ENCODE measurements at regions not wholly inside any gene's neighbourhood (a gene's known extent, or its start where the extent isn't known, plus 50 kb on each side); places are given as distances from the start of the nearest gene placed in this dataset.

- no peak overlapping the region for H3K27ac ChIP-seq (ENCODE audit: insufficient read depth, low read length)
- no CpG with 5 or more reads among the region's 8 CpGs for WGBS, 2 experiments (ENCODE audit: extremely low coverage in 2 of 2, insufficient read length in 1 of 2)
- no peaks in the 10 kb centered on the region for H3K9me1 ChIP-seq (ENCODE audit: insufficient read depth, low read length)
- H2AK5ac ChIP-seq (ENCODE audit: low read depth, low read length): no peak overlapping the region
- H2BK20ac ChIP-seq (ENCODE audit: low read depth, low read length): no peak overlapping the region
- H3K27me3 ChIP-seq (ENCODE audit: control insufficient read depth, insufficient read depth, low read length): no peaks in the 10 kb centered on the region
- no peak overlapping the region for H3K23ac ChIP-seq (ENCODE audit: low read depth, low read length)
- no peak overlapping the region for H4K91ac ChIP-seq (ENCODE audit: insufficient read depth, low read depth, low read length)
- H3K18ac ChIP-seq (ENCODE audit: low read depth, low read length): no peak overlapping the region
- no peak overlapping the region for H3K56ac ChIP-seq (ENCODE audit: extremely low read depth, insufficient read depth, low read length)
- no peak overlapping the region for H3K9ac ChIP-seq (ENCODE audit: low read depth, low read length)
- H2BK15ac ChIP-seq (ENCODE audit: low read depth, low read length): no peak overlapping the region
- H3K9me3 ChIP-seq (ENCODE audit: control insufficient read depth, insufficient read depth, low read length): peaks cover 20% of the 10 kb centered on the region
- no peaks in the 10 kb centered on the region for H3K4me1 ChIP-seq (ENCODE audit: control insufficient read depth, insufficient read depth, low read length)
- in situ Hi-C loops (cut with MboI; ENCODE audit: low sequenced_read_pairs) (no loop called here), dilution Hi-C loops (cut with HindIII; ENCODE audit: low sequenced_read_pairs, unreplicated experiment) (no loop called here), intact Hi-C loops (cut with micrococcal nuclease) (no loop called here)
- BruUV-seq (replicated peaks): no TSS peak
- H3K79me1 ChIP-seq (ENCODE audit: low read depth in 1 of 2, low read length in 2 of 2): no peaks in the 10 kb centered on the region
- DNase-seq (no peak), ATAC-seq (ENCODE audit: low read depth) (no peak)
- H2BK5ac ChIP-seq (ENCODE audit: low read depth, low read length, poor library complexity, severe bottlenecking): no peak overlapping the region
- CTCF ChIA-PET: no interaction called here
- no peak overlapping the region for H3K4ac ChIP-seq (ENCODE audit: low read depth, low read length)
- no peak overlapping the region for H3K4me3 ChIP-seq (ENCODE audit: insufficient read depth, low read depth, low read length)
- H2AFZ ChIP-seq (replicated peaks; ENCODE audit: low read length, poor library complexity): no peak overlapping the region
- no peak overlapping the region for H4K8ac ChIP-seq (ENCODE audit: low read depth in 2 of 2, low read length in 2 of 2)
- H2AK9ac ChIP-seq (replicated peaks; ENCODE audit: low read depth, low read length, poor library complexity): no peak overlapping the region
- no peak overlapping the region for H3K4me2 ChIP-seq (ENCODE audit: low read depth, low read length)
- no peak overlapping the region for H2BK120ac ChIP-seq (ENCODE audit: low read depth, low read length)
- H3K36me3 ChIP-seq (ENCODE audit: control insufficient read depth, insufficient read depth, low read length): no peaks in the 10 kb centered on the region
- H3K14ac ChIP-seq (replicated peaks; ENCODE audit: low read depth, low read length): no peak overlapping the region
- H4K20me1 ChIP-seq (ENCODE audit: insufficient read depth, low read length): no peaks in the 10 kb centered on the region
- H4K5ac ChIP-seq (ENCODE audit: low read depth, low read length): no peak overlapping the region
- TF ChIP-seq MXI1 (IDR thresholded peaks at IDR 0.05; ENCODE audit: borderline replicate concordance, low read depth, low read length) (no peak), BHLHE40 (IDR thresholded peaks at IDR 0.05; ENCODE audit: low read depth, low read length) (no peak), RFX5 (IDR thresholded peaks at IDR 0.05; ENCODE audit: low read depth, low read length) (no peak), MAFK (IDR thresholded peaks at IDR 0.05; ENCODE audit: low read depth, low read length) (no peak), CHD1 (IDR thresholded peaks at IDR 0.05; ENCODE audit: low read depth, low read length) (no peak), ELK1 (IDR thresholded peaks at IDR 0.05; ENCODE audit: borderline replicate concordance, low read depth, low read length) (no peak), RCOR1 (IDR thresholded peaks at IDR 0.05; ENCODE audit: insufficient replicate concordance, low read length) (no peak)
- POLR2A ChIA-PET (ENCODE audit: unreplicated experiment): no interaction called here
Measured at GRCh38 chr14:97230051-97230450, 432.9 kb downstream of the VRK1 start.

Data from IMR-90 (cell line).